NCI-H1417 (cell line): ENCODE measurements at regions not wholly inside any gene's neighbourhood (a gene's known extent, or its start where the extent isn't known, plus 50 kb on each side); places are given as distances from the start of the nearest gene placed in this dataset.

Experiments used
- DNase-seq, 3 experiments: peaks; one replicate each; lab custom pipeline; 2025; lab: John Stamatoyannopoulos, UW

GRCh38 chr1:34606504-34606903 is 148.3 kb upstream of the GJB5 start:
- no peak for DNase-seq

- no peak for DNase-seq
Observed at GRCh38 chr1:34610063-34610462, 144.8 kb upstream of the GJB5 start.

GRCh38 chr1:34611571-34611970 is 143.3 kb upstream of the GJB5 start:
- DNase-seq, result no peak

GRCh38 chr1:34612091-34612827 is 142.6 kb upstream of the GJB5 start:
- DNase-seq, result no peak

- no peak for DNase-seq
Observed at GRCh38 chr1:34617321-34618118, 137.3 kb upstream of the GJB5 start.

GRCh38 chr1:34618381-34618780 is 136.5 kb upstream of the GJB5 start:
- no peak for DNase-seq

GRCh38 chr1:34619256-34619655 is 135.6 kb upstream of the GJB5 start:
- DNase-seq, result no peak

- no peak for DNase-seq
Observed at GRCh38 chr1:34621916-34622315, 132.9 kb upstream of the GJB5 start.

GRCh38 chr1:34625521-34626015 is 129.3 kb upstream of the GJB5 start:
- no peak for DNase-seq

GRCh38 chr1:34627465-34628240 is 127.2 kb upstream of the GJB5 start:
- DNase-seq, result no peak

GRCh38 chr1:34631126-34631525 is 123.7 kb upstream of the GJB5 start:
- DNase-seq, result peak in 1 of 3 experiments; percentile 38

- no peak for DNase-seq
Observed at GRCh38 chr1:34639701-34640100, 115.1 kb upstream of the GJB5 start.

- DNase-seq, result no peak
Observed at GRCh38 chr1:34640654-34641401, 114.0 kb upstream of the GJB5 start.

- DNase-seq, result no peak
Observed at GRCh38 chr1:34642679-34643078, 112.2 kb upstream of the GJB5 start.

- DNase-seq, result peak in 1 of 3 experiments; percentile 34
Observed at GRCh38 chr1:34645109-34645688, 109.6 kb upstream of the GJB5 start.

- no peak for DNase-seq
Observed at GRCh38 chr1:34645919-34646318, 108.9 kb upstream of the GJB5 start.

- DNase-seq, result no peak
Observed at GRCh38 chr1:34648501-34648900, 106.3 kb upstream of the GJB5 start.

GRCh38 chr1:34650090-34650489 is 104.8 kb upstream of the GJB5 start:
- DNase-seq, result no peak

- DNase-seq, result no peak
Observed at GRCh38 chr1:34650800-34651199, 104.0 kb upstream of the GJB5 start.

- no peak for DNase-seq
Observed at GRCh38 chr1:34653110-34653509, 101.7 kb upstream of the GJB5 start.

GRCh38 chr1:34655206-34655874 is 99.5 kb upstream of the GJB5 start:
- DNase-seq, result no peak
